ENCODE measurements at regions not wholly inside any gene's neighbourhood (a gene's known extent, or its start where the extent isn't known, plus 50 kb on each side); places are given as distances from the start of the nearest gene placed in this dataset.

DNA sequence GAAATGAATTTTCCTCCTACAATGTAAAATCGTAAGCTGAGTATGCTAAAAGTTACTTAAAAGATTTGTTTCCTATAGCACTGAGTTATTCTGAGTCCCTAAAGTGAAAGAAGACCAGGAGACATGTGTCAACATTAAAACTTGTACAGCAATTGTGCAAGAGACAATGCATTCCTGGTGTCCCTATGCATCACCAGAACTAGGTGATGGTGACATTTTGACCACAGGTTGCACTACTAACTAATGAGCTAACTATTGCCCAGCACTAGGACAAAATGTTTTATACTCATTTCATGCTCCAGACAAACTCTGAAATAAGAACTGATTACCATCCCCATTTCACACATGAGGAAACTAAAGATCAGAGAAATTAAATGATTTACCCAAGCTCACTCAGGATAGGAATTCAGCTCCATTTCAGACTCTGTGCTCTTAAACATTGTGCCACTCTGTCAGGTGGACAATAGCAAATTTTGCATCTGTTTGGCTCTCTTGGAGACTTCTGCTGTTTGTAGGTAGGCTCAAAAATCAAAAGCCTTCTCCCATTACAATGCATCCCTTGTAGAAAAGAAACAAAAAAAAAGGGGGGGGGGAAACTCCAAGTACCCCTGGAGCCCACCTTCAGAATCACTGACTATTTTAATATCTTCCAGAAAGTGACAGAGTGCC is 269.2 kb downstream of the ACTL7B start:
- no peaks in the 10 kb centered on the region for H3K4me1 Mint-ChIP-seq (ENCODE audit: low read depth)

GRCh38 chr9:108584860-108585259 is 270.9 kb downstream of the ACTL7B start:
- H3K27me3 Mint-ChIP-seq (ENCODE audit: low read depth) = no peaks in the 10 kb centered on the region
- H3K4me3 Mint-ChIP-seq (ENCODE audit: low read depth) = no peak overlapping the region
- H3K9me3 Mint-ChIP-seq = no peaks in the 10 kb centered on the region
- DNase-seq (ENCODE audit: low spot score) = no peak
- H3K4me1 Mint-ChIP-seq (ENCODE audit: low read depth) = no peaks in the 10 kb centered on the region
- H3K27ac Mint-ChIP-seq = no peak overlapping the region
- no peaks in the 10 kb centered on the region for H3K36me3 Mint-ChIP-seq (ENCODE audit: low read depth)
- intact Hi-C loops (cut with micrococcal nuclease) = no loop called here

More for the DNA sequence above, 269.2 kb downstream of the ACTL7B start:
- intact Hi-C loops (cut with micrococcal nuclease) = no loop called here
- H3K27ac Mint-ChIP-seq = no peak overlapping the region
- no peaks in the 10 kb centered on the region for H3K36me3 Mint-ChIP-seq (ENCODE audit: low read depth)
- no peaks in the 10 kb centered on the region for H3K27me3 Mint-ChIP-seq (ENCODE audit: low read depth)
- no peak for DNase-seq (ENCODE audit: low spot score)
- H3K4me3 Mint-ChIP-seq (ENCODE audit: low read depth) = no peak overlapping the region
- H3K9me3 Mint-ChIP-seq = no peaks in the 10 kb centered on the region

GRCh38 chr9:108582726-108583125 is 273.1 kb downstream of the ACTL7B start:
- Mint-ChIP-seq H3K27me3 (ENCODE audit: low read depth) (no peaks in the 10 kb centered on the region), H3K9me3 (no peaks in the 10 kb centered on the region), H3K4me3 (ENCODE audit: low read depth) (no peak overlapping the region), H3K27ac (no peak overlapping the region), H3K36me3 (ENCODE audit: low read depth) (no peaks in the 10 kb centered on the region), H3K4me1 (ENCODE audit: low read depth) (no peaks in the 10 kb centered on the region)
- no peak for DNase-seq (ENCODE audit: low spot score)
- intact Hi-C loops (cut with micrococcal nuclease) = no loop called here

GRCh38 chr9:108579757-108580439 is 275.9 kb downstream of the ACTL7B start:
- H3K4me3 Mint-ChIP-seq (ENCODE audit: low read depth) = no peak overlapping the region
- H3K27ac Mint-ChIP-seq = no peak overlapping the region
- H3K4me1 Mint-ChIP-seq (ENCODE audit: low read depth) = no peaks in the 10 kb centered on the region
- no peaks in the 10 kb centered on the region for H3K9me3 Mint-ChIP-seq
- H3K27me3 Mint-ChIP-seq (ENCODE audit: low read depth) = no peaks in the 10 kb centered on the region
- H3K36me3 Mint-ChIP-seq (ENCODE audit: low read depth) = no peaks in the 10 kb centered on the region
- intact Hi-C loops (cut with micrococcal nuclease) = no loop called here
- DNase-seq (ENCODE audit: low spot score) = no peak

GRCh38 chr9:108575276-108575675 is 280.5 kb downstream of the ACTL7B start:
- Mint-ChIP-seq H3K27me3 (ENCODE audit: low read depth) (no peaks in the 10 kb centered on the region), H3K4me1 (ENCODE audit: low read depth) (no peaks in the 10 kb centered on the region), H3K36me3 (ENCODE audit: low read depth) (no peaks in the 10 kb centered on the region), H3K9me3 (no peaks in the 10 kb centered on the region), H3K4me3 (ENCODE audit: low read depth) (no peak overlapping the region), H3K27ac (no peak overlapping the region)
- no peak for DNase-seq (ENCODE audit: low spot score)
- intact Hi-C loops (cut with micrococcal nuclease) = no loop called here

DNA sequence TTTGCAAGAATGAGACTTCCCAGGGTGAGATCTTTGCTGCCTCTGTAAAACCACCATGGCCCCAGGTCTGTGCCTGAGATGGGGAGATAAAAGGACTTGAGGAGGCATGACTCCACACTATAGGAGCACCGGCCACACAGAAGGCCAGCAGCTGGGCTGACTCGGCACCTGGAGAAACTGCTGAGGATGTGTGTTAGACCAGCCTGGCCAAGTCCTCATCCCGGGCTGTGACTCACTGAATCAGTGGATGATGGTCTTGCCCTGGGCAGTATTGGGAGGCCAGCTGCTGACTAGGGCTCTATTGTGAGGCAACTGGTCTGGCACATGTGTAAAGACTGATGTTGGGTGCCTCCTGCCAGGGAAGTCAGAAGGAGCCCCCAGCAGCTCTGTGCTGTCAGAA is 286.2 kb downstream of the ACTL7B start:
- Mint-ChIP-seq H3K27ac (no peak overlapping the region), H3K4me1 (ENCODE audit: low read depth) (no peaks in the 10 kb centered on the region), H3K27me3 (ENCODE audit: low read depth) (no peaks in the 10 kb centered on the region), H3K4me3 (ENCODE audit: low read depth) (no peak overlapping the region), H3K9me3 (no peaks in the 10 kb centered on the region), H3K36me3 (ENCODE audit: low read depth) (no peaks in the 10 kb centered on the region)
- no peak for DNase-seq (ENCODE audit: low spot score)
- intact Hi-C loops (cut with micrococcal nuclease) = loop anchor here (5.0 kb wide), 1 partner anchor 1082 kb away; the partner anchor contains the start of gene KLF4

GRCh38 chr9:108568093-108568492 is 287.7 kb downstream of the ACTL7B start:
- H3K9me3 Mint-ChIP-seq = no peaks in the 10 kb centered on the region
- H3K4me1 Mint-ChIP-seq (ENCODE audit: low read depth) = no peaks in the 10 kb centered on the region
- no peaks in the 10 kb centered on the region for H3K27me3 Mint-ChIP-seq (ENCODE audit: low read depth)
- H3K27ac Mint-ChIP-seq = no peak overlapping the region
- DNase-seq (ENCODE audit: low spot score) = no peak
- H3K36me3 Mint-ChIP-seq (ENCODE audit: low read depth) = no peaks in the 10 kb centered on the region
- no peak overlapping the region for H3K4me3 Mint-ChIP-seq (ENCODE audit: low read depth)
- intact Hi-C loops (cut with micrococcal nuclease) = loop anchor here (5.0 kb wide), 1 partner anchor 1081 kb away; the partner anchor contains the start of gene KLF4

GRCh38 chr9:108567571-108567970 is 288.2 kb downstream of the ACTL7B start:
- H3K27ac Mint-ChIP-seq = no peak overlapping the region
- H3K4me3 Mint-ChIP-seq (ENCODE audit: low read depth) = no peak overlapping the region
- intact Hi-C loops (cut with micrococcal nuclease) = loop anchor here (5.0 kb wide), 1 partner anchor 1080 kb away; the partner anchor contains the start of gene KLF4
- H3K4me1 Mint-ChIP-seq (ENCODE audit: low read depth) = no peaks in the 10 kb centered on the region
- no peak for DNase-seq (ENCODE audit: low spot score)
- H3K27me3 Mint-ChIP-seq (ENCODE audit: low read depth) = no peaks in the 10 kb centered on the region
- no peaks in the 10 kb centered on the region for H3K36me3 Mint-ChIP-seq (ENCODE audit: low read depth)
- H3K9me3 Mint-ChIP-seq = no peaks in the 10 kb centered on the region

- Mint-ChIP-seq H3K4me3 (ENCODE audit: low read depth) (no peak overlapping the region), H3K4me1 (ENCODE audit: low read depth) (no peaks in the 10 kb centered on the region), H3K36me3 (ENCODE audit: low read depth) (no peaks in the 10 kb centered on the region), H3K27me3 (ENCODE audit: low read depth) (no peaks in the 10 kb centered on the region), H3K27ac (no peak overlapping the region), H3K9me3 (no peaks in the 10 kb centered on the region)
- DNase-seq (ENCODE audit: low spot score) = no peak
- intact Hi-C loops (cut with micrococcal nuclease) = loop anchor here (5.0 kb wide), 1 partner anchor 1079 kb away; the partner anchor contains the start of gene KLF4
These were observed 290.0 kb downstream of the ACTL7B start for GRCh38 chr9:108565651-108566378.

DNA sequence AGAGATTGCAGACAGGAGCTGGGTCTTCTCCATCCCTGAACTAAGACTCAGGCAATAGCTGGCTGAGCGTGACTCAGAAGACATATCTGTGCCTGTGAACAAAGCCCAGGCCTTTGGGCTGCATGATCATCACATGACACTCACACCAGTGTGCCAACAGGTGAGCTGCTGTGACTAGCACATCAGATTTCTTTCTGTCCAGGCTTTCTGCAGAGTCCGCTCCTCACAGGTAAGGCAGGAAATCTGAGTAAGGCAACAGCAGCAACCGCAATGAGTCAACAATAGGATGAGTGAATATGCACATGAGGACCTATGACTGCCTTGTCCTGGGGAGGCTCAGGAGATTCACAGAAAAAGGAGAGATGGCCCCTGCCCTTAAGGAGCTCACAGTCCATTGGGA is 293.6 kb downstream of the ACTL7B start:
- intact Hi-C loops (cut with micrococcal nuclease) = no loop called here
- H3K27ac Mint-ChIP-seq = no peak overlapping the region
- no peaks in the 10 kb centered on the region for H3K4me1 Mint-ChIP-seq (ENCODE audit: low read depth)
- H3K9me3 Mint-ChIP-seq = no peaks in the 10 kb centered on the region
- no peaks in the 10 kb centered on the region for H3K27me3 Mint-ChIP-seq (ENCODE audit: low read depth)
- H3K36me3 Mint-ChIP-seq (ENCODE audit: low read depth) = no peaks in the 10 kb centered on the region
- no peak overlapping the region for H3K4me3 Mint-ChIP-seq (ENCODE audit: low read depth)
- DNase-seq (ENCODE audit: low spot score) = no peak

GRCh38 chr9:108559432-108559831 is 296.4 kb downstream of the ACTL7B start:
- Mint-ChIP-seq H3K4me3 (ENCODE audit: low read depth) (no peak overlapping the region), H3K4me1 (ENCODE audit: low read depth) (no peaks in the 10 kb centered on the region), H3K27ac (no peak overlapping the region), H3K36me3 (ENCODE audit: low read depth) (no peaks in the 10 kb centered on the region), H3K9me3 (no peaks in the 10 kb centered on the region), H3K27me3 (ENCODE audit: low read depth) (no peaks in the 10 kb centered on the region)
- no peak for DNase-seq (ENCODE audit: low spot score)
- intact Hi-C loops (cut with micrococcal nuclease) = no loop called here

- H3K27ac Mint-ChIP-seq = no peak overlapping the region
- DNase-seq (ENCODE audit: low spot score) = no peak
- no peak overlapping the region for H3K4me3 Mint-ChIP-seq (ENCODE audit: low read depth)
- H3K36me3 Mint-ChIP-seq (ENCODE audit: low read depth) = no peaks in the 10 kb centered on the region
- intact Hi-C loops (cut with micrococcal nuclease) = no loop called here
- H3K27me3 Mint-ChIP-seq (ENCODE audit: low read depth) = no peaks in the 10 kb centered on the region
- H3K4me1 Mint-ChIP-seq (ENCODE audit: low read depth) = peaks cover 2% of the 10 kb centered on the region
- no peaks in the 10 kb centered on the region for H3K9me3 Mint-ChIP-seq
These were observed 301.0 kb downstream of the ACTL7B start for GRCh38 chr9:108554831-108555230.

DNA sequence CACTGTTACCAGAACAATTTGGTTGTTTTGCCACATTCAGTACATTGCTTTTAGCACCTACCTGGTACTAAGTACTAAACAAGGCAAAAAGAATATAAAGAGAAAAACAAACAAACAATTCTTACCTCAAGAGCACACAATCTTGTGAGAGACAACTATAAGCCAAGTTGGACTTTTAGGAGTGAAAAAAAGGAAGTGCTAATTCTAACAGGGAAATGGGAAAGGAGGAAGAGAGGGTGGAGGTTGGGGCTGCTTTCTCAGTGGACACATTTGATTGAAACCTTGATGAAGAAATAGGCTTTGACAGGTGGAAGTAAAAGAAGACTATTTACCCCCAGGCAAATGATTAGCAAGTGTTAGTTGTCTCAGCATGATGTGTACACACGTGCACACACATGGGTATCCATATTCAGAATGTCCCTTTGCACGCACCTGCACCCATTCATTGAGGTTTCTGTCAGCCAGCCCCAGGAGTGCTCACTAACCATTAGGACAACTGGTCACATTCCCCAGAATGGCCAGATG is 302.6 kb downstream of the ACTL7B start:
- no peaks in the 10 kb centered on the region for H3K36me3 Mint-ChIP-seq (ENCODE audit: low read depth)
- H3K4me3 Mint-ChIP-seq (ENCODE audit: low read depth) = no peak overlapping the region
- no peaks in the 10 kb centered on the region for H3K27me3 Mint-ChIP-seq (ENCODE audit: low read depth)

More for the DNA sequence above, 302.6 kb downstream of the ACTL7B start:
- peaks cover 2% of the 10 kb centered on the region for H3K4me1 Mint-ChIP-seq (ENCODE audit: low read depth)
- H3K9me3 Mint-ChIP-seq = no peaks in the 10 kb centered on the region
- no peak for DNase-seq (ENCODE audit: low spot score)
- intact Hi-C loops (cut with micrococcal nuclease) = no loop called here
- no peak overlapping the region for H3K27ac Mint-ChIP-seq
